Activated CD4-positive, alpha-beta T cell treated with anti-CD3 and anti-CD28 coated beads, Interleukin-2, amount 10 ng/mL, durations not matched to agents 7 days and 5 days (primary cell): ENCODE measurements at regions not wholly inside any gene's neighbourhood (a gene's known extent, or its start where the extent isn't known, plus 50 kb on each side); places are given as distances from the start of the nearest gene placed in this dataset.

Experiments used
- CTCF ChIA-PET: fragments of 350-600 bp; sonication (Branson Sonifier 250); formaldehyde crosslinking; loops from one replicate; lab custom pipeline; 2021; ENCODE audit warnings: antibody characterized with exemption; lab: Charles Lee
- POLR2A ChIA-PET: fragments of 350-600 bp; sonication (Branson Sonifier 250); formaldehyde crosslinking; loops from one replicate; lab custom pipeline; 2021; ENCODE audit warnings: antibody characterized with exemption; lab: Charles Lee
- DNase-seq: peaks from one replicate; pipeline ENCODE4 v3.0.0-alpha.2; 2020
- H3K27ac Mint-ChIP-seq: one replicate; pipeline ENCODE4 v1.8.0; 2021; ENCODE audit warnings: mild to moderate bottlenecking, moderate library complexity, mixed read lengths
- H3K27me3 Mint-ChIP-seq: one replicate; pipeline ENCODE4 v1.8.0; 2021; ENCODE audit warnings: mixed read lengths
- H3K36me3 Mint-ChIP-seq: one replicate; pipeline ENCODE4 v1.8.0; 2021; ENCODE audit warnings: low read depth, mixed read lengths
- H3K4me1 Mint-ChIP-seq: one replicate; pipeline ENCODE4 v1.8.0; 2021; ENCODE audit warnings: mixed read lengths
- H3K4me3 Mint-ChIP-seq: one replicate; pipeline ENCODE4 v1.8.0; 2021; ENCODE audit warnings: mild to moderate bottlenecking, moderate library complexity, mixed read lengths
- H3K9me3 Mint-ChIP-seq: one replicate; pipeline ENCODE4 v1.8.0; 2021; ENCODE audit warnings: mixed read lengths

GRCh38 chr6:8269094-8269493, 166.3 kb downstream of the SLC35B3 start:
- Mint-ChIP-seq H3K27ac (no peak overlapping the region), H3K36me3 (no peaks in the 10 kb centered on the region), H3K4me1 (no peaks in the 10 kb centered on the region), H3K9me3 (no peaks in the 10 kb centered on the region), H3K4me3 (no peak overlapping the region), H3K27me3 (no peaks in the 10 kb centered on the region)
- POLR2A ChIA-PET = no interaction called here
- DNase-seq = no peak
- CTCF ChIA-PET = no interaction called here

GRCh38 chr6:8268606-8269005, 166.3 kb upstream of the EEF1E1 start:
- no peak for DNase-seq
- no peak overlapping the region for H3K4me3 Mint-ChIP-seq
- H3K9me3 Mint-ChIP-seq = no peaks in the 10 kb centered on the region
- H3K4me1 Mint-ChIP-seq = no peaks in the 10 kb centered on the region
- H3K27me3 Mint-ChIP-seq = no peaks in the 10 kb centered on the region
- POLR2A ChIA-PET = no interaction called here
- no peak overlapping the region for H3K27ac Mint-ChIP-seq
- CTCF ChIA-PET = no interaction called here
- no peaks in the 10 kb centered on the region for H3K36me3 Mint-ChIP-seq

- no peaks in the 10 kb centered on the region for H3K36me3 Mint-ChIP-seq
- no peaks in the 10 kb centered on the region for H3K27me3 Mint-ChIP-seq
Measured at GRCh38 chr6:8268156-8268555, 165.8 kb upstream of the EEF1E1 start.

GRCh38 chr6:8260610-8261009, 158.3 kb upstream of the EEF1E1 start:
- Mint-ChIP-seq H3K9me3 (no peaks in the 10 kb centered on the region), H3K4me3 (no peak overlapping the region), H3K36me3 (no peaks in the 10 kb centered on the region), H3K27ac (no peak overlapping the region), H3K27me3 (no peaks in the 10 kb centered on the region), H3K4me1 (no peaks in the 10 kb centered on the region)
- ChIA-PET POLR2A (no interaction called here), CTCF (no interaction called here)
- no peak for DNase-seq

More at GRCh38 chr6:8268156-8268555, 165.8 kb upstream of the EEF1E1 start:
- H3K27ac Mint-ChIP-seq = no peak overlapping the region
- no peak for DNase-seq
- H3K9me3 Mint-ChIP-seq = no peaks in the 10 kb centered on the region
- H3K4me3 Mint-ChIP-seq = no peak overlapping the region
- no peaks in the 10 kb centered on the region for H3K4me1 Mint-ChIP-seq
- CTCF ChIA-PET = no interaction called here
- POLR2A ChIA-PET = no interaction called here

- no peak overlapping the region for H3K4me3 Mint-ChIP-seq
- H3K36me3 Mint-ChIP-seq = no peaks in the 10 kb centered on the region
- CTCF ChIA-PET = no interaction called here
- DNase-seq = no peak
- no peaks in the 10 kb centered on the region for H3K9me3 Mint-ChIP-seq
- no peaks in the 10 kb centered on the region for H3K4me1 Mint-ChIP-seq
- no peak overlapping the region for H3K27ac Mint-ChIP-seq
- POLR2A ChIA-PET = no interaction called here
- peaks cover 6% of the 10 kb centered on the region for H3K27me3 Mint-ChIP-seq
Measured at GRCh38 chr6:8246403-8246802, 144.1 kb upstream of the EEF1E1 start.

- no peak overlapping the region for H3K27ac Mint-ChIP-seq
- no peaks in the 10 kb centered on the region for H3K4me1 Mint-ChIP-seq
- no peak for DNase-seq
- no peak overlapping the region for H3K4me3 Mint-ChIP-seq
- CTCF ChIA-PET = no interaction called here
- POLR2A ChIA-PET = no interaction called here
- H3K9me3 Mint-ChIP-seq = no peaks in the 10 kb centered on the region
- peaks cover 5% of the 10 kb centered on the region for H3K27me3 Mint-ChIP-seq
- H3K36me3 Mint-ChIP-seq = no peaks in the 10 kb centered on the region
Measured at GRCh38 chr6:8245726-8246125, 143.4 kb upstream of the EEF1E1 start.

GRCh38 chr6:8243475-8243874, 141.1 kb upstream of the EEF1E1 start:
- no peaks in the 10 kb centered on the region for H3K9me3 Mint-ChIP-seq
- CTCF ChIA-PET = no interaction called here
- no peaks in the 10 kb centered on the region for H3K36me3 Mint-ChIP-seq
- POLR2A ChIA-PET = no interaction called here
- H3K27me3 Mint-ChIP-seq = peaks cover 8% of the 10 kb centered on the region
- H3K27ac Mint-ChIP-seq = no peak overlapping the region
- DNase-seq = no peak
- no peaks in the 10 kb centered on the region for H3K4me1 Mint-ChIP-seq
- no peak overlapping the region for H3K4me3 Mint-ChIP-seq

- Mint-ChIP-seq H3K36me3 (no peaks in the 10 kb centered on the region), H3K9me3 (no peaks in the 10 kb centered on the region), H3K27ac (no peak overlapping the region), H3K4me1 (no peaks in the 10 kb centered on the region), H3K27me3 (peaks cover 10% of the 10 kb centered on the region), H3K4me3 (no peak overlapping the region)
- no peak for DNase-seq
- ChIA-PET CTCF (no interaction called here), POLR2A (no interaction called here)
Measured at GRCh38 chr6:8242885-8243284, 140.5 kb upstream of the EEF1E1 start.

GRCh38 chr6:8240301-8240700, 138.0 kb upstream of the EEF1E1 start:
- CTCF ChIA-PET = no interaction called here

GRCh38 chr6:8238773-8239683, 136.7 kb upstream of the EEF1E1 start:
- POLR2A ChIA-PET = interaction anchor here (0.6 kb wide), 1 partner anchor 571 kb away, joined by 3 read pairs; no protein-coding TSS in a partner anchor
- Mint-ChIP-seq H3K4me1 (no peaks in the 10 kb centered on the region), H3K4me3 (no peak overlapping the region), H3K27ac (no peak overlapping the region), H3K27me3 (peaks cover 5% of the 10 kb centered on the region), H3K9me3 (no peaks in the 10 kb centered on the region), H3K36me3 (no peaks in the 10 kb centered on the region)
- CTCF ChIA-PET = no interaction called here
- no peak for DNase-seq

More at GRCh38 chr6:8240301-8240700, 138.0 kb upstream of the EEF1E1 start:
- Mint-ChIP-seq H3K27ac (no peak overlapping the region), H3K36me3 (no peaks in the 10 kb centered on the region), H3K27me3 (peaks cover 5% of the 10 kb centered on the region), H3K4me3 (no peak overlapping the region), H3K9me3 (no peaks in the 10 kb centered on the region), H3K4me1 (no peaks in the 10 kb centered on the region)
- no peak for DNase-seq
- POLR2A ChIA-PET = no interaction called here

GRCh38 chr6:8237668-8238067, 135.3 kb upstream of the EEF1E1 start:
- no peaks in the 10 kb centered on the region for H3K36me3 Mint-ChIP-seq
- POLR2A ChIA-PET = no interaction called here
- no peaks in the 10 kb centered on the region for H3K9me3 Mint-ChIP-seq
- H3K4me1 Mint-ChIP-seq = no peaks in the 10 kb centered on the region
- H3K4me3 Mint-ChIP-seq = no peak overlapping the region
- no peak for DNase-seq
- no peak overlapping the region for H3K27ac Mint-ChIP-seq
- CTCF ChIA-PET = no interaction called here
- H3K27me3 Mint-ChIP-seq = peaks cover 5% of the 10 kb centered on the region

GRCh38 chr6:8236956-8237355, 134.6 kb upstream of the EEF1E1 start:
- no peaks in the 10 kb centered on the region for H3K4me1 Mint-ChIP-seq
- CTCF ChIA-PET = no interaction called here
- H3K9me3 Mint-ChIP-seq = no peaks in the 10 kb centered on the region
- no peak for DNase-seq
- POLR2A ChIA-PET = no interaction called here
- peaks cover 5% of the 10 kb centered on the region for H3K27me3 Mint-ChIP-seq
- no peak overlapping the region for H3K4me3 Mint-ChIP-seq
- no peaks in the 10 kb centered on the region for H3K36me3 Mint-ChIP-seq
- H3K27ac Mint-ChIP-seq = no peak overlapping the region

- no peak overlapping the region for H3K27ac Mint-ChIP-seq
- ChIA-PET CTCF (no interaction called here), POLR2A (no interaction called here)
- H3K9me3 Mint-ChIP-seq = no peaks in the 10 kb centered on the region
- DNase-seq = no peak
- H3K36me3 Mint-ChIP-seq = no peaks in the 10 kb centered on the region
- H3K4me1 Mint-ChIP-seq = no peaks in the 10 kb centered on the region
- peaks cover 8% of the 10 kb centered on the region for H3K27me3 Mint-ChIP-seq
- no peak overlapping the region for H3K4me3 Mint-ChIP-seq
Measured at GRCh38 chr6:8234321-8234720, 132.0 kb upstream of the EEF1E1 start.

GRCh38 chr6:8231956-8232355, 129.6 kb upstream of the EEF1E1 start:
- H3K27me3 Mint-ChIP-seq = peaks cover 3% of the 10 kb centered on the region
- POLR2A ChIA-PET = no interaction called here
- no peak for DNase-seq
- H3K4me1 Mint-ChIP-seq = no peaks in the 10 kb centered on the region
- CTCF ChIA-PET = no interaction called here
- no peak overlapping the region for H3K27ac Mint-ChIP-seq
- H3K36me3 Mint-ChIP-seq = no peaks in the 10 kb centered on the region
- H3K9me3 Mint-ChIP-seq = no peaks in the 10 kb centered on the region
- H3K4me3 Mint-ChIP-seq = no peak overlapping the region
